ENCODE measurements at regions not wholly inside any gene's neighbourhood (a gene's known extent, or its start where the extent isn't known, plus 50 kb on each side); places are given as distances from the start of the nearest gene placed in this dataset.

DNA sequence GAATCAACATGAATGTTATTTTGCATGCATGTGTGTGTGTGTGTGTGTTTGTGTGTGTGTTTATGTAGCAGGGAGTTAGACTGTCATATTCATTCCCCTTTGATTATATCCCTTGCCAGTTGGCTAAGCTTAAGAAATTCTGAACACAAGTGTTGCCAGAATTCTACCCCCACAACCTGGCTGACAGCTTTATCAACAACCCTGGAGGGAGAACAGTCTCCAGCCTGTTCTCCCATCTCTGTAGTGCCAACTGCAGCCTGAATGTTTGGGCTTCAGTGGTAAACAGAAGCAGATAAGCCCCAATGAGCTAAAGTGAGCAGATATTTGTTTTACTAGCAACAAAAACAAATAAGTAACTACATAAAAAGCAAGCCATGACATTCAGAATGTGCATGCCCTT lies 162.6 kb upstream of the ABI3BP start:
- TF ChIP-seq, protein P1, sequence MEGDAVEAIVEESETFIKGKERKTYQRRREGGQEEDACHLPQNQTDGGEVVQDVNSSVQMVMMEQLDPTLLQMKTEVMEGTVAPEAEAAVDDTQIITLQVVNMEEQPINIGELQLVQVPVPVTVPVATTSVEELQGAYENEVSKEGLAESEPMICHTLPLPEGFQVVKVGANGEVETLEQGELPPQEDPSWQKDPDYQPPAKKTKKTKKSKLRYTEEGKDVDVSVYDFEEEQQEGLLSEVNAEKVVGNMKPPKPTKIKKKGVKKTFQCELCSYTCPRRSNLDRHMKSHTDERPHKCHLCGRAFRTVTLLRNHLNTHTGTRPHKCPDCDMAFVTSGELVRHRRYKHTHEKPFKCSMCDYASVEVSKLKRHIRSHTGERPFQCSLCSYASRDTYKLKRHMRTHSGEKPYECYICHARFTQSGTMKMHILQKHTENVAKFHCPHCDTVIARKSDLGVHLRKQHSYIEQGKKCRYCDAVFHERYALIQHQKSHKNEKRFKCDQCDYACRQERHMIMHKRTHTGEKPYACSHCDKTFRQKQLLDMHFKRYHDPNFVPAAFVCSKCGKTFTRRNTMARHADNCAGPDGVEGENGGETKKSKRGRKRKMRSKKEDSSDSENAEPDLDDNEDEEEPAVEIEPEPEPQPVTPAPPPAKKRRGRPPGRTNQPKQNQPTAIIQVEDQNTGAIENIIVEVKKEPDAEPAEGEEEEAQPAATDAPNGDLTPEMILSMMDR (IDR thresholded peaks at IDR 0.05) = no peak
- no peak for TF ChIP-seq POLR2A (IDR thresholded peaks at IDR 0.05)

Data from thyroid gland (tissue), 4 donors.